Hippocampal formation (tissue), 2 donors: ENCODE measurements at regions not wholly inside any gene's neighbourhood (a gene's known extent, or its start where the extent isn't known, plus 50 kb on each side); places are given as distances from the start of the nearest gene placed in this dataset.

Source experiments
- DNase-seq, 2 donors: peaks; one replicate each; lab custom pipeline; 2025; lab: John Stamatoyannopoulos, UW

DNA sequence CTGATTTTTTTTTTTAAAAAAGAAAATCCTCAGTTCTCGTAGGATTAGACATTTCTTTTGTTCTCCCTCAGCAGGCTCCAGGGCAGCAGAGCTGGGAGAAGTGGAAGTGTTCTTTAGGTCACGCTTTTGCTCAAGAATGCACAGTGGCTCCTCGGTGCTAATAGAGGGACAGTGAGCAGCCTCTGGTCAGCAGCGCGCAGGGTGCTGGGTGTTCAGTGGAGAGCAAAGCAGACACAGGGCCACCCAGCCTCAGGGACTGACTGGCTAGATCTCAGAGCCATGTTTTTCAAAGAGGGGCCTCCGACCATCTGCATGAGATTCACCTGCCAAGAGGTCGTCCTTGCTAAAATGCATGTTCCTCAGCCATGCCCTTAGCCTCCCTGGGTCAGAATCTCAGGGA is 218.8 kb downstream of the HAUS1 start:
- no peak for DNase-seq

DNA sequence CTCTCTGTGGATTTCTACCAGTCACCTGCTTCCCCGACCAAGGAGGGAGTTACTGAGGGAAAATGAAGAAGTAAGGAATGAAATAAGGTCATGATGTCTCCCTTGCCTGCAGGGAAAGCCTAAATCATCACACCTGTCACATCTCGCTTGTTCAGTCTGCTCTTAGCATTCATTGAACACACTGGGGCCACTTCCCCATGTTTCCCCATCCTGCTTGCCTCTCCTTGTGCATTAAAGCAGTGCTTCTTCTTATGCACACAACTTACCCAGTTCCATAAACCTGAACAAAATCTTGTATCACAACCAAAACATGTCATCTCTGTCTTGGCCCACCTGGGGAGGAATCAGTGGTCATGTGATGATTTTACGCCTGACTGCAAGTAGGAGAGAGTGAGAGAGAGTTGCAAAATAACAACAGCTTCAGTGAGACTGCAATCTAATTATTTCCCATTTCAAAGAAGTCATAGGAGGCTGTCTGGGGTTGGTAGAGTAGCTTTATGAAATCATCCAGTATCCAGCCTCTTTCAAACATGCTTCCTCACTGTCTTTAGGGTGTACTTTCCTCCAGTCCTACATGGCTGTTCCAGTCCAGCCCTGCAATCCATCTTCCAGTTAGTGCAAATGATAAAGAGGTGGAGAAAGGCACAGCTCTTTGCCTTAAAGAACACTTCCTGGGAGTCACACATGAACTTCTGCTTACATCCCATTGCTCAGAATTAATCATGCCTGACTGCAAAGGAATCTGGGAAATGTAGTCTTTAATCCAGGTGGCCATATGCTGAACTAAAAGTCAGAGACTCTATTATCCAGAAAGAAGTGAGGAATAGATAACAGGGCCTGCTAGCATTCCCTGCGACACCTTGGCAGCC is 220.1 kb downstream of the HAUS1 start:
- peak in 1 of 2 donors; percentile 43 for DNase-seq

DNA sequence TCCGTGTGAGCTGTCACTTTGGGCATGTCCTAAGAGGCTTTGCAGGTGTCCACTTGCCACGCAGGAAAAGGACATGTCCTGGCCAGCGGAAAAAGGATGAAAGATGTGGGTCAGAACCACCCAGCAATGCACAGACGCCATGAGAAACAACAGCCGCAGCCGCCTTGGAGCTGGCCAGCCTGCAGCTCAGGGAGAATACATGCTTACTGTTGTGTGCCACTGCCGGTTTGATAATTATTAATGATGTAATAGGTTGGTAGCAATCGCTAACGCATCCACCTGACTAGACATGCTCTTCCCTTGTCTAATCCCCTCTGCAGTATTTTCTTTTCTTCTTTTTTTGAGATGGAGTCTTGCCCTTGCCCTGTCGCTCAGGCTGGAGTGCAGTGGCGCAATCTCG is 221.7 kb downstream of the HAUS1 start:
- DNase-seq, result no peak

DNA sequence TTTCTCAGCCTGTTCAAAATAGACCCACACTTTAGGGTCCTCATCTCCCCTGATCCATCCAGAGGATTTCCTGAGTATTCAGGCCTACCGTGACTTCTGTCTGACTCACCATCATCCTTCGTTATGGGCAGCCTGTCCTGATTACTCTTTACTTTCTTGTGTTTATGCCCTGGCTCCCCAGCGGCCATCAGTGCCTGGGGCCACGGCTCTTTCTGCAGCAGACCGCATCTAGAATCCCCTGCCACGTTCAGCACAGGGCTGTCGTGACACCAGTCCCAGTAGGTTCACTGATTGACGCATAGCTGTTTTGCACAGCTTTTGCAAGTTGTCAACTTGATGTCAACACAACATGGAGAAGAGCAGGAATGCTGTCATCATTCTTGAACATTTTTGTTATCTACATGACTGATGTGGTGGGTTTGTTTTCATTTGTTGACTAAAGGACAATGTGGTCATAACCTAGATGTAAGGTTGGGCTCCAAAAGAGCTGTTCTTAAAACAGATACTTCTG is 225.6 kb downstream of the HAUS1 start:
- no peak for DNase-seq

DNA sequence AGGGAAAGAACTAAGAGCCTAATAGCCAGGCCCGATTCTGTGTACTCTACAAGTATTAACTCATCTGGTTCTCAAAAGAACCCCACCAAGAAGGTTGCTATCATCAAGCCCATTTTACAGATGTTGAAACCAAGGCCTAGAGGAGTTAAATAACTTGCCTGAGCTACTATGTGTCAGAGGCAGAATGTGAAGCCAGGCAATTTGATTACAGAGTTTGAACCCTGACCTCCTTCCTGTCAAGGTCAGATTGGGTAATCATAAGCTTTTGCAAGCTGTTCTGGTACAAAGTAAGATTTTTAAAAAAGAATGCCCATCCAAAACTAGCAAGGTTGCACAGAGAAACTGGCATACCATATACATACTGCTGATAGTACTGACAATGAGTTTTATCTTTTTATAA is 227.1 kb downstream of the HAUS1 start:
- no peak for DNase-seq

DNA sequence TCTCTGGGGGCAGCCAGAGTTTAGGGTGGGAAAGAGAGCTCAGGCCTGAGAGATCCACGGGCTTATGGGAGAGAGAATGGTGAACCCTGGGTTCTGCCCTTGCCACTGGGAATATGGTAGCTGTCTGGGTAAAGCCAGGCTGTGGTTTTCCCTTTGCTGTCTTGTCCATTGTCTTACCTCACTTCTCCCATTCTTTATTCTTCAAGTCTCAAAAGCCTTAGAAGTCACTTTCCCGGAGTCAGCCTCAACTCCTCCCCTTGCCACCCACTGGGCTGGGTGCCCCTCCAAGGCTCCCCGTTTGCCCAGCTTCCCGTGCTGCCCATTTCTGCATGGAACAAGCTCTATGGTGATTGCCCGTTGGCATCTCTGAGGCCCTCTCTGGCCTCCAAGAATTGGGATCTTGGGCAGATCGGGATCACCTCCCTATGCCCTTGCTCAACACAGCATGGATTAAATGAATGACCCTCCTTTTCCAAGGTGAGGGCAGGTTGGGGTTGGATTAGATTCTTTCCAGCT is 228.2 kb downstream of the HAUS1 start:
- DNase-seq, result no peak

DNA sequence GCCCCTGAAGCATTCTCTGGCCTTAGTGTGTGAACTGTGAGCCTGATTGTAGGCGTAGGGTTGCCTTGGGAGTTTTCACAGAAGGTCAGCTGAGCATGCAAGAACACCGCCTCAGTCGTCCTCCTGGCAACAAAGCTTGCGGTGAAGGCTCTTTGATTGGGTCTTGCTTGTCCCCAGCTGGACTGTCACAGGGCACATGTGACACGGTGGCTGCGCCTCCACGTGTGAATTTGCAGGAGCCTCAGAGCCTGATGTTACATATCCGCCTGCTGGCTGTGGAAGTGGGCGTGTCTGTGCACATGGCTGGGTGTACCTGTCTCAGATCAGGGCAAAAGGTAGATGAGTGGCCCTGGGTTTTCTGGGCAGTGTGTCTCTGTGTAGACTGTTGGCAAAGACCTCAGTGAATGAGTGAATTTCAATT is 228.7 kb downstream of the HAUS1 start:
- no peak for DNase-seq

DNA sequence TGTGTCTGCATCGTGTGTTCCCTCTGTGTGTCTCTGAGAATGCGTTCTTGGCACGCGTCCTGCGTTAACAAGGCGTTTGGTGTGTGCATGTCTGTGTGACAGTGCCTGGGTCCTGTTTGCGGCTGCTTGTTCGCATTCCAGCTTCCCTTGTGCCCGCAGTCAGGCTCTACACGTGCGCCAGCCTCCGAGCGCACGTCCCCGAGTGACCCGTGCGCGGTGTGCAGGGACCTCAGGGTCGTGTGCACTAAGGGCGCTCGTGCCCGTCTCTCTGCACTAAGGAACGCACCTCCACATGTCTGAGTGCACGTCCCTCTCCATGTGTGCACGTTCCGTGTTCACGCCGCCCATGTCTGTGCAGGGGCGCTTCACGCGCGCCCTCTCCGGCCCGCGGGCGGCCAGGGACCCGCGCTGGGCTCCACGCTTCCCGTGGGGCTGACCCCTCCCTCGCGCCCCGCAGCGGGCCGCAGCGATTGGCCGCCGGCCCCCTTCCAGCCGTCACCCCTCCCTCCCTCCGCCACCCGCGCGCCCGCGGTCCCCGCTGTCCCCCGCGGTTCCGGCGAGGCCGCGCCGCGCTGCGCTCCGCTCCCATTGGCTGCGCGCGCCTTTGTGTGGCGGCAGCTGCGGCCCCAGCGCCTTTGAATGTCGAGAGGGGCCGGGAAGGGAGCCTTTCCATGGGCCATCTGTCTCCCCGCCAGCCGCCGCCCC is 229.4 kb downstream of the HAUS1 start:
- DNase-seq, result peak in 1 of 2 donors; percentile 26

DNA sequence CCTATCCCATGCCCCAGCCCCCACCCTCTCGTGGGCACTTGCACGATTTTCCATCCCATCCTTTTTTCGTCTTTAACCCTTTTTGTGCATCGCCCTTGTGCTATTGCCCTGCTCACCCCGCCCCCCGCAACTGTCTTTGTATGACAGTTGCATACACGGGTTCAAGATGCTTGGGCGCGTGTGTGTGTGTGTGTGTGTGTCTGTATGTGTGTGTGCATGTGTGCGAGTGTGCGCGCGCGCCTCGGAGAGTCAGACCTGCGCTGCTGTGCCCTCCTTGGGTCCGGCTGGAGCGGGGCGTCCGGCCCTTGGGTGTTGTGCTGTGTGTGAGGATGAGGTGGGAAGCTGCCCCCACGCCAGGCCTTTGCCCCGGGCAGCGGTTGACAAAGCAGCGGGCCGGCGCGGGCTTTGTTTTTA is 230.7 kb downstream of the HAUS1 start:
- DNase-seq, result no peak

DNA sequence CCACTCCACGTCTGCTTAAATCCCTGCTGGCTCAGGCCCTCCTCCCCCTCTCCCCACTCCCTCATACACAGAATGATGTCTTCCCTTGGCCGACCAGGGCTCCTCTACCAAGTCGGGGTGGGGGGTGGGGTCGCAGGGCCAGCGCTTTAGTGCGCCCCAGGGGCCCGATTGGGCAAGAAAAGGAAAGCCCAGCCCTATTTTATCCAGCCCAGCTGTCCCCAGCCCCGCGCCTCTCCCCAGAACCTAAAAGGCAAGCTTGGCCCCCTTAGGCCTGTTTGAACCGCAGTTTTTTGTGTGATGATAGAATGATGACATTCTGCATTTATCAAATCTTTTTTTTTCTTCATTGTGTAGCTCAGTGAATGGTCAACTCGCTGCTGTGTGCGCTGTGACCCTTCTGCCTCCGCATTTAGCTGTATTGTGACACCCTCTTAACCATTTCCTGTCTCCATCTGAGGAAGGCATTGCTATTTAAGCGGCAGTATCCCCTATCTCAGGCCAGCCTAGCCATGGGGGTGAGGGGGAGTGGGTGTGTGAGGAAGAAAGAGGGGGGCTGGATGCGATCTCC is 231.4 kb downstream of the HAUS1 start:
- no peak for DNase-seq

DNA sequence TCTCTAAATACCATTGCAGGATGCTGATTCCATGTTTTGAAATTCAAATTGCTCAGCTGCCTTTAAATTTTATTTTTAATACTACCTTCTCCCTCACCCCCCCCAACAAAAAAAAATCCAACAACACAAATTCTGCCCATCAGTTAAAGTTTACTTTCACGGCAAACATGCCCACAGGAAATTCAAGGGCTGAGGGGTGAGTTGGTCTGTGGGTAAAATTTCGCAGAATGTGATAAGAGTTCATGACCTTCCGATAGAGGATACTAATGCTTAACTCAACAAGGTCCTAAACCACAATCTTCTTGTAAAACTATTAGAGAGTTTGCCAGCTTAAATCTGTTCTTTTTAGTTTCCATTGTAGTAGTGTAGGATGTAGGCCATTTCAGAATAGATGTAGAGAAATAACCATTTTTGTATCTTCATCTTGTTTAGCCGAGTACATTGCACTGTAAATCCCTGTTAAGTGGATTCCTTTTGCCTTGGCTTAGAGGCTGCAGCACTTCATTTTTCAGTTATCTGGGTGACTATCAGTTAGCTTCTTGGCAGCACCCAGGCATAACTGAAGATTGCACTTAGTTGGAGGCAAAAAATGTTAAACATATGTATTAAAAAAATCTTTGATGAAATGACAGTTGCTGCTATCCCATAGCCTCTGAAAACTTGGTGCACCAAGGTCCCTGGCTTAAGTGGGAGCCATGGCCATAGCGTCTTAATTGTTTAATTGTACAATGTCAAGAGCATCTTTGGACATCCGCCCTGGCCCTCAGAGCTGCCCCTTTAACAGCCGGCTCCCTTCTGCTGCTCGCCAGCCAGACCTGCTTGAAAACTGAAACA is 232.3 kb downstream of the HAUS1 start:
- no peak for DNase-seq

DNA sequence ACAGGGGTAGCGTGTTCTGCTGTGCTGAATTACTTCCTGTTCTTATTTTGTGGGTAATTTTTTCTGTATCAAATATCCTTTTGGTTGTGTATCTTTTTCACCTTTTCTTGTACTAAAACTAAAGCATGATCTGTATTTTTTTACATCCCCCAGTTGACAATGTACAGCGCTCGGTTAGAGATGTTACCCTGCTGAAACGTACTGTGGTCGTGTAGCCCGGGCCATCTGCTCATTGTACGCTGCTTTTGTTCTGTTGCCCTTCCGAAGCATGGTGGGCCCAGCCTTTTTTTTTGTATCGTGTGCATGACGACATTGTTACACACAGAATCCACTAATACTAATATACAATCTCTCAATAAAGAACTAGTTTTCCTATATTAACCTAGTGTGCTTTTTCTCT is 233.1 kb downstream of the HAUS1 start:
- DNase-seq, result no peak

DNA sequence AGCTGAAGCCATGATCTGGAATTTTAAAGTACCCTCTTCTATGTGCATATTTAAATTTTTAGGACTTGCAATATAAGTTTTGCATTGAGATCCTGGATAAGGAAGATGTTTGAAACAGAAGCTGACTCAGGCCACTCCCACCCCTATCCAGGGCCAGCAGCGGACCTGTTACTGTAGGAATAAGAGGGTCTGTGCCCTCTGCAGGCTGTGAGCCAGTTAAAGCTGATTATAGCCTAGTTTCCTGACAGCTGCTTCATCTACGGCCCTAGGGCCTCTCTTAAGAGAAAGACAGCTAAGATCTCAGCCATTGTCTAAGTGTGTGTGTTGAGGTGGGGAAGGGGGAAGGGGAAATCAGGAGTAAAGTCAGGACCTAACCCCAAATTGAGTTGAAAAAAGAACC is 234.0 kb downstream of the HAUS1 start:
- DNase-seq, result no peak

DNA sequence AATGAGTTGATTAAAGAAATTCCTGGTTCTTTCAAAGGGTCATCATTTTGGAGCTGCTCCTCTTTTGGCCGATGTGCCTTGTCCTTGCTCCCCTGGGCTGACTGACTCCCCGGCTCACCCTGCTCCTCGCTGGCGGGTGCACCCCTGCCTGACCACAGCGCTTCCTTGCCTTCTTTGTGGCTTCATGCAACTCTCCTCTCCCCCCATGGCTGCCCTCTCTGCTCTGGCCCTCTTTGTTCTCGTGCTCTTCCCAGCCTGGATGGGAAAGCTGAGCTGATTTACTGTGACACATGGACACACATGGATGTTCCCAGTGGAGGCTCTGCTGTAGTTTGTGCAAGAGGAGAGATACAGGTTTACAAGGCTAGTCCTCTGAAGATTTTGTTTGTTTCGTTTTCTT is 234.6 kb downstream of the HAUS1 start:
- DNase-seq, result no peak

DNA sequence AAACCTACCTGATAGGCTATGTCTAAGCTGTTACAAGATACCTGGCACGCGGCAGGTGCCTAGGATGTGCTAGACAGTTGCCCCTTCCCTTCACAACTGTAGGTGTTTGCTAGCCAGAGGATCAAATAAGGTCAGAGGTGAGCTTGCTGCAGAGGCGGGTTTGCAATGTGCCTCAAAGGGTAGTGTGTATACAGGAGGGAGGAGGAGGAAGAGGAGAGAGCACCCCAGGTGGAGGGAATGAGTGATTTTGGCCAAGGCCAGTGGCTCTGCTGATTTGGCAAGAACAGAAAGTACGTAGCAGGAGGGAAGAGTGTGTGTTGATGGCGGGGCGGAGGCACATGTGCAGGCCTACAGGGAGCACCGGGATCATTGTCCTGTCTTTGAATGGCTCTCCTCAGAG is 236.5 kb downstream of the HAUS1 start:
- DNase-seq, result no peak

DNA sequence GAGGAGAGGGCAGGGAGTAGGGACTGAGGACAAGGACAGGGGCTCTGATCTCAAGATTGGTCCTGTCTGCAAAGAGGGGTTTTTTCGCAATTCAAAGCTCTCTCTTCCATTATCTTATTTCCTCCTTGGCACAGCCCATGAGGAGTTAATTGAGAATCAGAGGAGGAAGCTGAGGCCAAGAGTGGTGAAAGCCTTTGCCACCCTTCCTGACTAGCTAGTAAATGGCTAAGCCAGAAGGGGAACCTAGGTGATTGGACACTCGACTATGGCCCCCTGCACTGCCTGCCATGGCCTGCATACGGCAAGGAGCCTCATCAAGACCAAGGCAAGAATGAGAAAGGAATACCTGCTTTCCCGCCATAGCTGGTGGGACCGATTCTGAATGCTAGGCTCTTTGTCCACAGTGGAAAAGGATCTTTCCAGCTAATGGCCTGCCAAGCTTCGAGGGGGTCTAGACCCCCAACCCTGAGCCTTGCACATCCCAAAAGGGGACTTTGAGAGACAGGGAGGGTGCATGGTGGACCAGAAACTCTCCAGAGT is 237.9 kb downstream of the HAUS1 start:
- no peak for DNase-seq

DNA sequence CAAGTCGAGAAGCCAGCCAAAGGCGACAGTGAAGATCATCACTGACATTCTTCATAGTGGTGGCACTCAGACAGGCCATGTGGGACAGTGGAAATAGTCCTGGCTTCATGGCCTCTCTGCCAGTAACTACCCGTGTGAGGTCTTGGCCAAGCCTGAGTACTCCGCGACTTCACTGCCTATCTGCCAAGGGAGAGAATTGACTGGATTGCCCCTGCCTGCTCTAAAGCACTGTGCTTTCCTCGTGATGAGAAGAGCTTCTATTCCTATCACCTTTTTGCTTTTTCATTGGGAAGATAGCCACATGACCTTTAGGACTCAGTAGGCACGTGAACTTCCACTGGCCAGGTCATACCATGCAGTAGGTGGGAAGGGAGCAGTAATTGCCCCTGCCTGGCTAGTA is 239.3 kb downstream of the HAUS1 start:
- DNase-seq, result no peak

DNA sequence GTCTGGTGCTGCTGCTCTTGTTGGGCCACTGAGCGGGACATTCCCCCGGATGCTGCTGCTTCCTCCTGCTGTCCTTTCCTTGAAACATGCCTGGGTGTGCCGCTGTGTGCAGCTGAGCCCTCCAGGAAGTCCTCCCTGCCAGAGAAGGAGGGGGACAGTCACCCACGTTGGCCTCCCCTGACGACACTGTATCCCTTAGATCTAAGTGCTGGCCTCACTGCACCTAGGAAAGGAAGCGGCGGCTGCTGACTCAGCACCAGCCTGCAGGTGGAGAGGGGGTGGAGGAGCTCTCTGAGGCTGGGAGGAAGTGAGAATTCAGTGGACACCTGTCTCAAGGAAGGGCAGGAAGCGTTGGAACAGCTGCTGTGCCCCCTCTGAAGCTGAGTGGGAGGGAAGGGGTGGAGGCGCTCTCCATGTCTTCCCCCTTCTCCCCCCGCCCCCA is 239.8 kb downstream of the HAUS1 start:
- no peak for DNase-seq

DNA sequence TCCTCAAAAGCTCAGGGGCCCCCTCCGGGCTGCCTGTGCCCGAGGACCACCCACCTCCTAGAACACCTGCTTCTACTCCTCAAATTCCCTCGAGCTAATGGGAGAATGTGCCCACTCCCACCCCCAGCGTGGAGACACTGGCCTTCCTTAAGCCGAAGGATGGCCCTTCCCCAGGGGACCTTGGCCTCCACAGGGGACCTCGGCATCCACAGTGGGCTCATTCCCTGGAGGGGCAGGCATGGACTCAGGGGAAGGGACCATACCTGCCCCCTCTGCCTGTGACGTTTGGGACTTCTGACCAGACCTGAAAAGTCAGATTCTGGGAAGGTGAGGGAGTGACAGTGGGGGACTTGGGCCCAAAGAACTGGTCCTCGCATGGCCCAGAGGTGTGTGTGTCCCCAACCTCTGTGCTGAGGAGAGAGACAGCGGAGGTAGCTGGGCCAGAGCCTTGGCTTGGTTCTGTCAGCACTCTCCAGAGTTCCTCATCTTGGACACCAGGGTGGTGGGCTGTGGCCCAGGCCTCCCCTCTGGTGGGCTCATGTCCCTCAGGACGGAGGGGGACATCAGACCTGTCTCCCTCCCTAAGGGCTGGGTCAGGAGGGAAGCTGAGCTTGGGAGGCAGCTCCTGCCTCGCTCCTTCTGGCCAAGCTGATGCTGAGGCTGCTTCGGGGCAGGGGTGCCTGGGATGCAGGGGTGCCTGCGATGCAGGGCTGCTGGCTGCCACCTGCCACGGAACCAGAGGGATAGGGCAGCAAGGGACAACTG is 240.4 kb downstream of the HAUS1 start:
- no peak for DNase-seq

DNA sequence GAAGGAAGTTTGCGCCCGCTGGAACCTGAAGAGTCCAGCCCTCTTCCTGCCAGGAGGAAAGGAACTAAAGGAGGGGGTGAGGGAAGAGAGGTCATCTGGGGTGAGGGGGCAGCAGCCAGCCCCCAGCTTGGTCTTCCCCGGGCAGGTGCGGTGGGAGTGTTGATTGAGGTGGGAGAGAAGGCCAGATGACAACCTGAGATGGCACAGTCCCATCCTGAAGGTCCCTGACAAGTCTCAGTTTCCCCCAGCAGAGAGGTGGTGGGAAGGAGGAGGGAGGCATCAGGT is 240.9 kb downstream of the HAUS1 start:
- no peak for DNase-seq

DNA sequence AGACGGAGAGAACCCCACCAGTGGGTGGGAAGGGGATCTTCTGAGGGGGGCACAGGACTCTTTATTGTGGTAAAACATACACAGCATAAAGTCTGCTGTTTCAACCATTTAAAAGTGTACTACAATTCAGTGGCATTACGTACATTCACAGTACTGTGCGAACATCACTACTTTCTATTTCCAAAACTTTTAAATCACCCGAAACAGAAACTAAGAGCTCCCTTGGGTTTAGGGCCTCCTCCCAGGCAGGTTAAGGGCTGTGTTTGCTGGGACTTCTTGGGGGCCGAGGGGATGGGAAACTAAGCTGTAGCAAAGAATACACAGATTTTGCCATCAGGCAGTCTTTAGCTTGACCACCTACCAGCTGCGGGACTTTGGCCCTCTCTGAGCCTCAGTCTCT is 242.0 kb downstream of the HAUS1 start:
- DNase-seq, result no peak
